ENCODE measurements at regions not wholly inside any gene's neighbourhood (a gene's known extent, or its start where the extent isn't known, plus 50 kb on each side); places are given as distances from the start of the nearest gene placed in this dataset.

GRCh38 chr6:23140871-23141270 is 571.5 kb downstream of the HDGFL1 start:
- no peak for TF ChIP-seq EZH2 (IDR thresholded peaks at IDR 0.05)
- TF ChIP-seq POLR2AphosphoS5 (IDR thresholded peaks at IDR 0.05; ENCODE audit: borderline replicate concordance, low read depth, low read length), result no peak
